IMR-90 (cell line): ENCODE measurements at regions not wholly inside any gene's neighbourhood (a gene's known extent, or its start where the extent isn't known, plus 50 kb on each side); places are given as distances from the start of the nearest gene placed in this dataset.

Experiments used
- ATAC-seq: fragments of 200-7000 bp; cut with Tn5 transposase; 2 replicates; pipeline ENCODE4 v1.9.1; 2020; ENCODE audit warnings: low read depth, mild to moderate bottlenecking, moderate library complexity
- BruUV-seq: library from RNA; stranded (reverse); fragments of 400-500 nt; replicated peaks from 2 replicates; lab custom pipeline; 2021; lab: Mats Ljungman, UMichigan
- CTCF ChIA-PET: fragments of 300-600 bp; formaldehyde crosslinking; extraction: SDS; loops from one replicate; lab custom pipeline; 2021; ENCODE audit warnings: antibody characterized with exemption; lab: Yijun Ruan, JAX
- POLR2A ChIA-PET: fragments of 300-600 bp; sonication (Branson Sonifier 250); formaldehyde crosslinking; loops from one replicate; lab custom pipeline; 2022; ENCODE audit warnings: antibody characterized with exemption; ENCODE audit not compliant: unreplicated experiment; lab: Charles Lee
- DNase-seq: peaks from one replicate; pipeline ENCODE4 v3.0.0; 2013
- H2AFZ ChIP-seq: replicated peaks from 2 replicates; pipeline ENCODE3; 2013; ENCODE audit warnings: low read length, mild to moderate bottlenecking; ENCODE audit not compliant: poor library complexity
- H2AK5ac ChIP-seq: 2 replicates; pipeline ENCODE4 v1.6.1; 2013; ENCODE audit warnings: low read depth, low read length, inconsistent platforms
- H2AK9ac ChIP-seq: replicated peaks from 2 replicates; pipeline ENCODE3; 2013; ENCODE audit warnings: mild to moderate bottlenecking, low read depth, low read length, moderate library complexity; ENCODE audit not compliant: poor library complexity
- H2BK120ac ChIP-seq: 2 replicates; pipeline ENCODE4 v1.6.1; 2013; ENCODE audit warnings: low read depth, low read length, inconsistent platforms
- H2BK15ac ChIP-seq: 3 replicates; pipeline ENCODE4 v1.6.1; 2013; ENCODE audit warnings: low read depth, low read length, inconsistent platforms
- H2BK20ac ChIP-seq: 2 replicates; pipeline ENCODE4 v1.6.1; 2013; ENCODE audit warnings: low read depth, mild to moderate bottlenecking, inconsistent platforms, low read length, moderate library complexity
- H2BK5ac ChIP-seq: 2 replicates; pipeline ENCODE4 v1.6.1; 2013; ENCODE audit warnings: mild to moderate bottlenecking, low read depth, low read length, inconsistent platforms; ENCODE audit not compliant: poor library complexity, severe bottlenecking
- H3K14ac ChIP-seq: replicated peaks from 2 replicates; pipeline ENCODE4 v1.6.1; 2013; ENCODE audit warnings: low read depth, low read length, inconsistent platforms
- H3K18ac ChIP-seq: 2 replicates; pipeline ENCODE4 v1.6.1; 2013; ENCODE audit warnings: low read depth, low read length, control low read depth
- H3K23ac ChIP-seq: 2 replicates; pipeline ENCODE4 v1.6.1; 2013; ENCODE audit warnings: low read depth, low read length, inconsistent platforms
- H3K27ac ChIP-seq: 2 replicates; pipeline ENCODE4 v1.5.1; 2013; ENCODE audit warnings: mild to moderate bottlenecking, control low read depth, low read length; ENCODE audit not compliant: insufficient read depth
- H3K27me3 ChIP-seq: 2 replicates; pipeline ENCODE4 v1.6.1; 2013; ENCODE audit warnings: low read length; ENCODE audit not compliant: control insufficient read depth, insufficient read depth
- H3K36me3 ChIP-seq: 2 replicates; pipeline ENCODE4 v1.6.1; 2013; ENCODE audit warnings: low read length, mixed read lengths; ENCODE audit not compliant: control insufficient read depth, insufficient read depth
- H3K4ac ChIP-seq: 2 replicates; pipeline ENCODE4 v1.6.1; 2013; ENCODE audit warnings: low read depth, low read length, inconsistent platforms
- H3K4me1 ChIP-seq: 2 replicates; pipeline ENCODE4 v1.6.1; 2013; ENCODE audit warnings: low read length, mixed read lengths; ENCODE audit not compliant: control insufficient read depth, insufficient read depth
- H3K4me2 ChIP-seq: 2 replicates; pipeline ENCODE4 v1.6.1; 2013; ENCODE audit warnings: low read depth, mild to moderate bottlenecking, control low read depth, low read length, moderate library complexity
- H3K4me3 ChIP-seq: 2 replicates; pipeline ENCODE4 v1.5.1; 2013; ENCODE audit warnings: low read depth, mild to moderate bottlenecking, control low read depth, low read length, moderate library complexity; ENCODE audit not compliant: insufficient read depth
- H3K56ac ChIP-seq: 2 replicates; pipeline ENCODE4 v1.6.1; 2013; ENCODE audit warnings: low read length, inconsistent platforms; ENCODE audit not compliant: insufficient read depth; ENCODE audit errors: extremely low read depth
- H3K79me1 ChIP-seq, 2 experiments: 2 replicates each; pipeline ENCODE4 v1.6.1; 2013; ENCODE audit warnings: low read length in 2 of 2, inconsistent platforms in 1 of 2, low read depth in 1 of 2
- H3K9ac ChIP-seq: 2 replicates; pipeline ENCODE4 v1.6.1; 2013; ENCODE audit warnings: low read depth, low read length, control low read depth
- H3K9me1 ChIP-seq: 2 replicates; pipeline ENCODE4 v1.6.1; 2013; ENCODE audit warnings: low read length, inconsistent platforms; ENCODE audit not compliant: insufficient read depth
- H3K9me3 ChIP-seq: 2 replicates; pipeline ENCODE4 v1.6.1; 2013; ENCODE audit warnings: low read length; ENCODE audit not compliant: control insufficient read depth, insufficient read depth
- H4K20me1 ChIP-seq: 2 replicates; pipeline ENCODE4 v1.6.1; 2013; ENCODE audit warnings: low read length, inconsistent platforms; ENCODE audit not compliant: insufficient read depth
- H4K5ac ChIP-seq: 2 replicates; pipeline ENCODE4 v1.6.1; 2013; ENCODE audit warnings: mild to moderate bottlenecking, low read depth, low read length, control low read depth
- H4K8ac ChIP-seq, 2 experiments: 2 replicates each; pipeline ENCODE4 v1.6.1; 2013; ENCODE audit warnings: low read depth in 2 of 2, low read length in 2 of 2, control low read depth in 1 of 2, inconsistent platforms in 1 of 2
- H4K91ac ChIP-seq: 2 replicates; pipeline ENCODE4 v1.6.1; 2013; ENCODE audit warnings: low read depth, low read length, inconsistent platforms; ENCODE audit not compliant: insufficient read depth
- CHD1 ChIP-seq: IDR thresholded peaks from 2 replicates; pipeline ENCODE4 v1.6.1; 2012; ENCODE audit warnings: low read depth, low read length, improper control_type of control experiment
- WGBS, 2 experiments: methylation state at CpG; one replicate each; pipeline versions ENCODE4 v1.1.5 to v1.1.7; 2013; ENCODE audit warnings: missing lambda C conversion rate in 2 of 2; ENCODE audit not compliant: insufficient read length in 1 of 2; ENCODE audit errors: extremely low coverage in 2 of 2; 5-methylcytosine and 5-hydroxymethylcytosine counted together
- dilution Hi-C: fragments of 300-500 bp; cut with HindIII; formaldehyde crosslinking; loops from one replicate; pipeline ENCODE4 v1.14.3; 2018; ENCODE audit warnings: low sequenced_read_pairs; ENCODE audit not compliant: unreplicated experiment
- in situ Hi-C: fragments of 300-500 bp; cut with MboI; formaldehyde crosslinking; loops from 3 replicates; pipeline ENCODE4 v1.14.3; 2019; ENCODE audit warnings: low sequenced_read_pairs, inconsistent platforms, mixed read lengths
- intact Hi-C: fragments of 100-400 bp; cut with micrococcal nuclease; formaldehyde crosslinking; loops from 2 replicates; pipeline ENCODE4 v1.10.0; 2022

GRCh38 chr1:175812936-175813335 is 69.5 kb upstream of the TNR start:
- POLR2A ChIA-PET: no interaction called here
- Histone ChIP-seq H3K4me2 (no peak overlapping the region), H4K91ac (no peak overlapping the region), H3K4me3 (no peak overlapping the region), H4K5ac (no peak overlapping the region), H3K79me1 (no peaks in the 10 kb centered on the region), H4K20me1 (no peaks in the 10 kb centered on the region), H3K27me3 (no peaks in the 10 kb centered on the region), H2BK20ac (no peak overlapping the region), H2BK15ac (no peak overlapping the region), H3K9me3 (no peaks in the 10 kb centered on the region), H3K56ac (no peak overlapping the region), H3K18ac (no peak overlapping the region), H3K4ac (no peak overlapping the region), H2AFZ (no peak overlapping the region), H2AK5ac (no peak overlapping the region), H2AK9ac (no peak overlapping the region), H3K4me1 (no peaks in the 10 kb centered on the region), H3K23ac (no peak overlapping the region), H2BK5ac (no peak overlapping the region), H3K27ac (no peak overlapping the region), H3K9ac (no peak overlapping the region), H2BK120ac (no peak overlapping the region), H3K9me1 (no peaks in the 10 kb centered on the region), H3K14ac (no peak overlapping the region), H4K8ac (no peak overlapping the region), H3K36me3 (no peaks in the 10 kb centered on the region)
- no CpG with 5 or more reads among the region's 2 CpGs for WGBS, 2 experiments
- no TSS peak for BruUV-seq
- TF ChIP-seq CHD1: no peak
- ATAC-seq (no peak), DNase-seq (no peak)
- intact Hi-C loops (no loop called here), in situ Hi-C loops (no loop called here), dilution Hi-C loops (no loop called here)
- CTCF ChIA-PET: no interaction called here
